ENCODE measurements at regions not wholly inside any gene's neighbourhood (a gene's known extent, or its start where the extent isn't known, plus 50 kb on each side); places are given as distances from the start of the nearest gene placed in this dataset.

- TF ChIP-seq CTCF (IDR thresholded peaks at IDR 0.05), result no peak
- no peak for TF ChIP-seq POLR2A (IDR thresholded peaks at IDR 0.05; ENCODE audit: low read depth)
- no peak for TF ChIP-seq POLR2AphosphoS5 (IDR thresholded peaks at IDR 0.05)
Measured at GRCh38 chr3:177598097-177598833, 401.0 kb upstream of the TBL1XR1 start.
